H1 (cell line): ENCODE measurements at regions not wholly inside any gene's neighbourhood (a gene's known extent, or its start where the extent isn't known, plus 50 kb on each side); places are given as distances from the start of the nearest gene placed in this dataset.

ENCODE experiments used
- CTCF ChIA-PET: fragments of 300-600 bp; sonication (Branson Sonifier 250); formaldehyde crosslinking; loops from one replicate; lab custom pipeline; 2021; ENCODE audit not compliant: partially characterized antibody; lab: Charles Lee
- POLR2A ChIA-PET: fragments of 300-600 bp; sonication (Branson Sonifier 250); formaldehyde crosslinking; loops from one replicate; lab custom pipeline; 2021; ENCODE audit warnings: inconsistent platforms; ENCODE audit not compliant: partially characterized antibody; lab: Charles Lee
- DNase-seq, 2 experiments: peaks; one replicate each; pipeline versions ENCODE4 v3.0.0 to v3.0.0-alpha.2; 2010 to 2022; ENCODE audit warnings: low spot score in 2 of 2, low read depth in 1 of 2, mixed read lengths in 1 of 2
- FAIRE-seq: peaks from 2 replicates; lab custom pipeline; 2011; peaks lifted over from hg19 to GRCh38; lab: Jason Lieb, UNC
- H2AFZ ChIP-seq: 2 replicates; pipeline ENCODE4 v1.8.1; 2012; ENCODE audit warnings: low read length, inconsistent platforms
- H2AK5ac ChIP-seq: 2 replicates; pipeline ENCODE4 v1.6.1; 2013; ENCODE audit warnings: low read depth, low read length
- H2BK120ac ChIP-seq: replicated peaks from 2 replicates; pipeline ENCODE3; 2013; ENCODE audit warnings: low read depth, low read length, inconsistent platforms
- H2BK12ac ChIP-seq: 2 replicates; pipeline ENCODE4 v1.6.1; 2013; ENCODE audit warnings: low read depth, low read length
- H2BK15ac ChIP-seq: 2 replicates; pipeline ENCODE4 v1.6.1; 2013; ENCODE audit warnings: low read length
- H2BK20ac ChIP-seq: 2 replicates; pipeline ENCODE4 v1.6.1; 2013; ENCODE audit warnings: low read length
- H2BK5ac ChIP-seq: 2 replicates; pipeline ENCODE4 v1.6.1; 2013; ENCODE audit warnings: low read depth, low read length
- H3K14ac ChIP-seq: 2 replicates; pipeline ENCODE4 v1.6.1; 2013; ENCODE audit warnings: inconsistent platforms; ENCODE audit not compliant: insufficient read length
- H3K18ac ChIP-seq: 2 replicates; pipeline ENCODE4 v1.6.1; 2013; ENCODE audit warnings: low read length; ENCODE audit errors: extremely low read depth
- H3K23ac ChIP-seq: 2 replicates; pipeline ENCODE4 v1.6.1; 2013; ENCODE audit warnings: inconsistent platforms; ENCODE audit not compliant: insufficient read length
- H3K23me2 ChIP-seq: 2 replicates; pipeline ENCODE4 v1.6.1; 2013; ENCODE audit warnings: low read depth, low read length
- H3K27ac ChIP-seq: 2 replicates; pipeline ENCODE4 v1.6.1; 2011; ENCODE audit warnings: low read depth, low read length, inconsistent platforms
- H3K27me3 ChIP-seq, 4 experiments: replicated peaks in 1 of 4; 1 replicate in 1 of 4; 2 replicates in 3 of 4; pipeline versions ENCODE4 v1.6.1 to v1.8.1; 2011 to 2013; ENCODE audit warnings: low read length in 3 of 4, mild to moderate bottlenecking in 3 of 4, inconsistent platforms in 2 of 4, mixed read lengths in 2 of 4, moderate library complexity in 1 of 4; ENCODE audit not compliant: control insufficient read depth in 3 of 4, insufficient read depth in 3 of 4; ENCODE audit errors: extremely low read depth in 1 of 4
- H3K36me3 ChIP-seq, 4 experiments: 2 replicates each; pipeline versions ENCODE4 v1.6.1 to v1.8.1; 2011 to 2013; ENCODE audit warnings: mild to moderate bottlenecking in 4 of 4, low read length in 3 of 4, moderate library complexity in 2 of 4, control low read depth in 1 of 4, inconsistent platforms in 1 of 4; ENCODE audit not compliant: insufficient read depth in 4 of 4, control insufficient read depth in 2 of 4
- H3K4ac ChIP-seq: replicated peaks from 2 replicates; pipeline ENCODE3; 2013; ENCODE audit warnings: low read length, low read depth, mixed read lengths, inconsistent platforms; ENCODE audit not compliant: insufficient read length
- H3K4me1 ChIP-seq, 4 experiments: replicated peaks in 1 of 4; 1 replicate in 1 of 4; 2 replicates in 3 of 4; pipeline versions ENCODE4 v1.6.1 to v1.8.1; 2011 to 2013; ENCODE audit warnings: low read length in 3 of 4, inconsistent platforms in 2 of 4, mixed read lengths in 1 of 4; ENCODE audit not compliant: insufficient read depth in 4 of 4, control insufficient read depth in 3 of 4
- H3K4me2 ChIP-seq, 2 experiments: 2 replicates each; pipeline versions ENCODE4 v1.6.1 to v1.8.1; 2011 to 2013; ENCODE audit warnings: low read depth in 2 of 2, low read length in 2 of 2, control low read depth in 1 of 2, inconsistent platforms in 1 of 2, mild to moderate bottlenecking in 1 of 2; ENCODE audit not compliant: insufficient read depth in 1 of 2
- H3K4me3 ChIP-seq, 4 experiments: fragments of 200-600, 300-600 bp in 1 of 4; sonication (generic), shearing (Covaris generic), sonication (Bioruptor Twin) in 1 of 4; 2 replicates each; pipeline versions ENCODE4 v1.5.1 to v1.8.1; 2011 to 2016; ENCODE audit warnings: low read length in 4 of 4, low read depth in 3 of 4, control low read depth in 2 of 4, inconsistent platforms in 2 of 4, mild to moderate bottlenecking in 2 of 4, mixed read lengths in 1 of 4, moderate library complexity in 1 of 4; ENCODE audit not compliant: insufficient read depth in 2 of 4; ENCODE audit errors: extremely low read depth in 1 of 4
- H3K56ac ChIP-seq: replicated peaks from 2 replicates; pipeline ENCODE3; 2013; ENCODE audit warnings: low read depth, mild to moderate bottlenecking, mixed read lengths, low read length, inconsistent platforms; ENCODE audit not compliant: insufficient read length
- H3K79me1 ChIP-seq: 2 replicates; pipeline ENCODE4 v1.6.1; 2013; ENCODE audit warnings: low read depth, low read length, control low read depth
- H3K79me2 ChIP-seq, 2 experiments: 2 replicates each; pipeline versions ENCODE4 v1.6.1 to v1.8.1; 2012 to 2013; ENCODE audit warnings: low read length in 2 of 2, mild to moderate bottlenecking in 2 of 2, inconsistent platforms in 1 of 2; ENCODE audit not compliant: insufficient read depth in 2 of 2, control insufficient read depth in 1 of 2
- H3K9ac ChIP-seq, 4 experiments: replicated peaks in 1 of 4; 1 replicate in 1 of 4; 2 replicates in 3 of 4; pipeline versions ENCODE4 v1.6.1 to v1.8.1; 2011 to 2013; ENCODE audit warnings: low read depth in 3 of 4, low read length in 3 of 4, control low read depth in 2 of 4, mild to moderate bottlenecking in 2 of 4, moderate library complexity in 2 of 4, inconsistent platforms in 1 of 4; ENCODE audit errors: extremely low read depth in 1 of 4
- H3K9me3 ChIP-seq, 2 experiments: 2 replicates each; pipeline versions ENCODE4 v1.6.1 to v1.8.1; 2012 to 2013; ENCODE audit warnings: mild to moderate bottlenecking in 2 of 2, moderate library complexity in 2 of 2, control low read depth in 1 of 2, inconsistent platforms in 1 of 2, low read depth in 1 of 2, low read length in 1 of 2, mixed read lengths in 1 of 2; ENCODE audit not compliant: insufficient read depth in 2 of 2
- H4K20me1 ChIP-seq, 2 experiments: replicated peaks in 1 of 2; 2 replicates each; pipeline versions ENCODE3 to v1.8.1; 2011 to 2013; ENCODE audit warnings: inconsistent platforms in 2 of 2, low read length in 2 of 2, mild to moderate bottlenecking in 1 of 2; ENCODE audit not compliant: insufficient read depth in 2 of 2, control insufficient read depth in 1 of 2
- H4K5ac ChIP-seq: 2 replicates; pipeline ENCODE4 v1.6.1; 2013; ENCODE audit warnings: low read length, low read depth, mixed read lengths, inconsistent platforms; ENCODE audit not compliant: insufficient read length
- H4K8ac ChIP-seq: 2 replicates; pipeline ENCODE4 v1.8.0; 2013; ENCODE audit warnings: mild to moderate bottlenecking, moderate library complexity, low read length, inconsistent platforms; ENCODE audit not compliant: insufficient read depth; ENCODE audit errors: extremely low read depth
- H4K91ac ChIP-seq: replicated peaks from 2 replicates; pipeline ENCODE3; 2013; ENCODE audit warnings: low read length, mixed read lengths, inconsistent platforms; ENCODE audit not compliant: insufficient read length
- TBP ChIP-seq: IDR thresholded peaks from 2 replicates; pipeline ENCODE4 v1.6.1; 2011; ENCODE audit warnings: low read depth, low read length, improper control_type of control experiment
- WGBS, 2 experiments: shearing (Covaris generic) in 1 of 2; methylation state at CpG; one replicate each; pipeline versions ENCODE4 v1.1.6 to v1.1.7; 2013 to 2015; ENCODE audit warnings: low lambda C conversion rate in 2 of 2, mixed read lengths in 2 of 2, inconsistent platforms in 1 of 2, low coverage in 1 of 2, missing lambda C conversion rate in 1 of 2; ENCODE audit not compliant: insufficient replicate concordance in 2 of 2, insufficient coverage in 1 of 2, insufficient read length in 1 of 2; ENCODE audit errors: extremely low coverage in 1 of 2, missing lambda C conversion rate in 1 of 2; 5-methylcytosine and 5-hydroxymethylcytosine counted together

DNA sequence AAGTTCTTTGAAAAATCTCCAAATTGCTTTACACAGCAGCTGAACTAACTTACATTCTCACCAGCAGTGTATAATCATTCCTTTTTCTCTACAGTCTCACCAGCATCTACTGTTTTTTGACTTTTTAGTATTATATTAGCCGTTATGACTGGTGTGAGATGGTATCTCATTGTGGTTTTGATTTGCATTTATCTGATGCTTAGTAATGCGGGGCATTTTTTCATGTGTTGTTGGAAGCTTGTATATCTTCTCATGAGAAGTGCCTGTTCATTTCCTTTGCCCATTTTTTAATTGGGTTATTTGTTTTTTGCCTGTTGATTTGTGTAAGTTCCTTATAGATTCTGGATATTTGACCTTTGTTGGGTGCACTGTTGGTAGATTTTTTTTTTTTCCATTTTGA lies 931.7 kb downstream of the CENPC start:
- Histone ChIP-seq H2BK15ac (no peak overlapping the region), H3K4me2 (no peak overlapping the region), H3K4ac (no peak overlapping the region), H3K27ac (no peak overlapping the region), H3K79me1 (no peaks in the 10 kb centered on the region), H3K14ac (no peak overlapping the region), H2AK5ac (no peak overlapping the region), H3K23ac (no peak overlapping the region), H3K4me3 (no peak overlapping the region), H4K20me1 (no peaks in the 10 kb centered on the region), H3K18ac (no peak overlapping the region), H3K9me3 (peaks cover 0 to 6% of the 10 kb centered on the region in 2 experiments; a peak in 1 of 4 replicates), H4K8ac (no peak overlapping the region), H2BK20ac (no peak overlapping the region), H3K79me2 (no peaks in the 10 kb centered on the region), H2BK5ac (no peak overlapping the region), H4K91ac (no peak overlapping the region), H3K36me3 (no peaks in the 10 kb centered on the region), H3K56ac (no peak overlapping the region), H3K9ac (no peak overlapping the region), H2BK12ac (no peak overlapping the region), H3K27me3 (no peaks in the 10 kb centered on the region), H3K23me2 (no peaks in the 10 kb centered on the region), H2AFZ (no peak overlapping the region), H2BK120ac (no peak overlapping the region), H4K5ac (no peak overlapping the region), H3K4me1 (no peaks in the 10 kb centered on the region)
- ChIA-PET CTCF (no interaction called here), POLR2A (no interaction called here)
- WGBS, 2 experiments: 96% methylated on average over 2 of the region's 2 CpGs; no CpG with 5 or more reads in 1 of the 2 experiments
- FAIRE-seq (no peak), DNase-seq (no peak)
- TF ChIP-seq TBP: no peak
